OCI-LY7 (cell line): ENCODE measurements at regions not wholly inside any gene's neighbourhood (a gene's known extent, or its start where the extent isn't known, plus 50 kb on each side); places are given as distances from the start of the nearest gene placed in this dataset.

Experiments
- BruUV-seq: library from RNA; stranded (reverse); fragments of 400-500 nt; replicated peaks from 2 replicates; lab custom pipeline; 2021; lab: Mats Ljungman, UMichigan
- CTCF ChIA-PET: fragments of 300-600 bp; sonication (Branson Sonifier 250); formaldehyde crosslinking; loops from one replicate; lab custom pipeline; 2022; ENCODE audit warnings: antibody characterized with exemption; ENCODE audit not compliant: unreplicated experiment; lab: Charles Lee
- POLR2A ChIA-PET: fragments of 300-600 bp; sonication (Branson Sonifier 250); formaldehyde crosslinking; loops from one replicate; lab custom pipeline; 2022; ENCODE audit warnings: antibody characterized with exemption; lab: Charles Lee
- DNase-seq: peaks from one replicate; pipeline ENCODE4 v3.0.0-alpha.2; 2015; ENCODE audit warnings: low spot score
- H2AFZ ChIP-seq: fragments of 200-600 bp; sonication (generic), shearing (Covaris generic); 2 replicates; pipeline ENCODE4 v1.6.1; 2014; ENCODE audit warnings: mild to moderate bottlenecking, antibody characterized with exemption, low read length, moderate library complexity
- H3K27ac ChIP-seq: fragments of 200-600 bp; sonication (generic); 2 replicates; pipeline ENCODE4 v1.5.1; 2014; ENCODE audit warnings: mixed run types, low read depth, mild to moderate bottlenecking, moderate library complexity, low read length, inconsistent platforms; ENCODE audit not compliant: poor library complexity, severe bottlenecking
- H3K36me3 ChIP-seq: fragments of 200-600 bp; sonication (generic); 2 replicates; pipeline ENCODE4 v1.6.1; 2014; ENCODE audit warnings: mild to moderate bottlenecking, antibody characterized with exemption, low read length, moderate library complexity, mixed read lengths; ENCODE audit not compliant: insufficient read depth
- H3K4me1 ChIP-seq: fragments of 200-600 bp; sonication (generic); 2 replicates; pipeline ENCODE4 v1.5.1; 2014; ENCODE audit warnings: mild to moderate bottlenecking, low read length; ENCODE audit not compliant: insufficient read depth, poor library complexity, severe bottlenecking
- H3K4me2 ChIP-seq: fragments of 200-600 bp; sonication (generic); 2 replicates; pipeline ENCODE4 v1.6.1; 2014; ENCODE audit warnings: mild to moderate bottlenecking, low read length
- H3K4me3 ChIP-seq: fragments of 200-600 bp; sonication (generic); 2 replicates; pipeline ENCODE4 v1.5.1; 2014; ENCODE audit warnings: mild to moderate bottlenecking, low read depth, low read length; ENCODE audit not compliant: poor library complexity, severe bottlenecking
- H3K79me2 ChIP-seq: fragments of 200-600 bp; sonication (generic); 2 replicates; pipeline ENCODE4 v1.6.1; 2016; ENCODE audit warnings: low read depth, mild to moderate bottlenecking, low read length, moderate library complexity, mixed read lengths; ENCODE audit not compliant: insufficient read depth
- H3K9me2 ChIP-seq: fragments of 200-600 bp; sonication (generic); 2 replicates; pipeline ENCODE4 v1.6.1; 2016; ENCODE audit warnings: mild to moderate bottlenecking, low read length, mixed read lengths; ENCODE audit not compliant: insufficient read depth
- H3K9me3 ChIP-seq: fragments of 200-600 bp; sonication (generic); 2 replicates; pipeline ENCODE4 v1.6.1; 2014; ENCODE audit warnings: mild to moderate bottlenecking, mixed run types, low read length, mixed read lengths
- H4K20me1 ChIP-seq: fragments of 200-600 bp; sonication (generic); 2 replicates; pipeline ENCODE4 v1.6.1; 2014; ENCODE audit warnings: mild to moderate bottlenecking, antibody characterized with exemption, low read length, moderate library complexity, mixed read lengths; ENCODE audit not compliant: insufficient read depth
- EZH2phosphoT487 ChIP-seq: fragments of 200-600 bp; sonication (generic); IDR thresholded peaks from 2 replicates; pipeline ENCODE4 v1.6.1; 2018; ENCODE audit warnings: low read depth, borderline replicate concordance, mild to moderate bottlenecking, mixed run types, antibody characterized with exemption, low read length, moderate library complexity, mixed read lengths
- intact Hi-C: fragments of 100-400 bp; cut with micrococcal nuclease; formaldehyde crosslinking; loops from one replicate; pipeline ENCODE4 v1.10.0; 2022; ENCODE audit not compliant: unreplicated experiment
- TF ChIP-seq, protein P1 (sequence below): fragments of 200-600 bp; sonication (generic); conservative IDR thresholded peaks from 2 replicates; pipeline ENCODE4 v1.5.1; 2014; ENCODE audit warnings: mild to moderate bottlenecking, antibody characterized with exemption, low read length, moderate library complexity, mixed read lengths

DNA sequence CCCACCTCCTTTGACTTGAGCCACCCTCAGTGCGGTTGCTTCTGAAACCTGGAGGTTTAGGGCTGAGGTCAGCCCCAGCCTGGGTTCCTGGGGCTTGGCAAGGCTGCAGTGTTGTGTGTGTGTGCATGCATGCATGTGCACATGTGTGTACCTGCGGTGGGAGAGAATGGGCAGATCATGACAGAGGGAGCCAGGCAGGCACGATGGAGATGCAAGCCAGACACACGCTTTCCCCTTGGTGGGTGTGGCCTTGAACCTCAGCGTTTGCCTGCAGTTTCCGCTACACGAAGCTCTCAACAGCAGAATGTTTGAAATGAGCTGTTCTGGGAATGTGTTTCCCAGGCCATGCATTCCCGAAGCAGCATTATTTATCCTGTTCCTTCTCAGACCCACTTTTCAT is 65.9 kb upstream of the RAPGEF1 start:
- Histone ChIP-seq H3K27ac (no peak overlapping the region), H3K36me3 (no peaks in the 10 kb centered on the region), H3K4me3 (no peak overlapping the region), H3K9me3 (no peaks in the 10 kb centered on the region), H3K4me2 (no peak overlapping the region), H3K9me2 (no peaks in the 10 kb centered on the region), H3K79me2 (no peaks in the 10 kb centered on the region), H3K4me1 (no peaks in the 10 kb centered on the region), H2AFZ (no peak overlapping the region), H4K20me1 (no peaks in the 10 kb centered on the region; the same call in 1 of the 2 replicates)
- TF ChIP-seq EZH2phosphoT487, result no peak
- TF ChIP-seq, protein P1, sequence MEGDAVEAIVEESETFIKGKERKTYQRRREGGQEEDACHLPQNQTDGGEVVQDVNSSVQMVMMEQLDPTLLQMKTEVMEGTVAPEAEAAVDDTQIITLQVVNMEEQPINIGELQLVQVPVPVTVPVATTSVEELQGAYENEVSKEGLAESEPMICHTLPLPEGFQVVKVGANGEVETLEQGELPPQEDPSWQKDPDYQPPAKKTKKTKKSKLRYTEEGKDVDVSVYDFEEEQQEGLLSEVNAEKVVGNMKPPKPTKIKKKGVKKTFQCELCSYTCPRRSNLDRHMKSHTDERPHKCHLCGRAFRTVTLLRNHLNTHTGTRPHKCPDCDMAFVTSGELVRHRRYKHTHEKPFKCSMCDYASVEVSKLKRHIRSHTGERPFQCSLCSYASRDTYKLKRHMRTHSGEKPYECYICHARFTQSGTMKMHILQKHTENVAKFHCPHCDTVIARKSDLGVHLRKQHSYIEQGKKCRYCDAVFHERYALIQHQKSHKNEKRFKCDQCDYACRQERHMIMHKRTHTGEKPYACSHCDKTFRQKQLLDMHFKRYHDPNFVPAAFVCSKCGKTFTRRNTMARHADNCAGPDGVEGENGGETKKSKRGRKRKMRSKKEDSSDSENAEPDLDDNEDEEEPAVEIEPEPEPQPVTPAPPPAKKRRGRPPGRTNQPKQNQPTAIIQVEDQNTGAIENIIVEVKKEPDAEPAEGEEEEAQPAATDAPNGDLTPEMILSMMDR, result no peak
- ChIA-PET CTCF (no interaction called here), POLR2A (no interaction called here)
- BruUV-seq, result no TSS peak
- DNase-seq, result no peak
- intact Hi-C loops, result no loop called here

DNA sequence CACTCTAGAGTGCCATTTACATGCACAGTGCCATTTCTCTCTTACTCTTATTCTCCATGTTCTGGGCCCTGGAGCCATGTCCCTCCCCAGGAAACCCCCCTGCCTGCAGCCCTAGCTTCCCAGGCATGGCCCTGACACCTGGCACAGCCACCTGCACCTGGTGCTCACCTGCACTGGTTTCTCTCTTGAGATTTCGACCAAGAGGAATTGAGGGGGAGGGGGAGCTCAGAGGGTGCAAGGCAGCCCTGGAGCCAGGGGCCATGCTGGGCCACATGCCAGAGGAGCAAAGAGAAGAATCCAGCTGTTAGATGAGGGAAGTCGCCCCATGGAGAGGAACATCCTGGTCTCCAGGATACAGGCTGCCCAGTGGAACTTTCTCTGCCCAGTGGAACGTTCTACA is 65.0 kb upstream of the RAPGEF1 start:
- Histone ChIP-seq H3K9me3 (no peaks in the 10 kb centered on the region), H3K79me2 (no peaks in the 10 kb centered on the region), H4K20me1 (no peaks in the 10 kb centered on the region; the same call in 1 of the 2 replicates), H3K27ac (no peak overlapping the region), H2AFZ (no peak overlapping the region), H3K4me1 (no peaks in the 10 kb centered on the region), H3K4me2 (no peak overlapping the region), H3K9me2 (no peaks in the 10 kb centered on the region), H3K4me3 (no peak overlapping the region), H3K36me3 (no peaks in the 10 kb centered on the region)
- ChIA-PET CTCF (no interaction called here), POLR2A (interaction anchor here (0.6 kb wide), 1 partner anchor 183 kb away, joined by 3 read pairs; no protein-coding TSS in a partner anchor)
- no peak for DNase-seq
- TF ChIP-seq, protein P1, result no peak
- TF ChIP-seq EZH2phosphoT487, result no peak
- no TSS peak for BruUV-seq
- intact Hi-C loops, result no loop called here

DNA sequence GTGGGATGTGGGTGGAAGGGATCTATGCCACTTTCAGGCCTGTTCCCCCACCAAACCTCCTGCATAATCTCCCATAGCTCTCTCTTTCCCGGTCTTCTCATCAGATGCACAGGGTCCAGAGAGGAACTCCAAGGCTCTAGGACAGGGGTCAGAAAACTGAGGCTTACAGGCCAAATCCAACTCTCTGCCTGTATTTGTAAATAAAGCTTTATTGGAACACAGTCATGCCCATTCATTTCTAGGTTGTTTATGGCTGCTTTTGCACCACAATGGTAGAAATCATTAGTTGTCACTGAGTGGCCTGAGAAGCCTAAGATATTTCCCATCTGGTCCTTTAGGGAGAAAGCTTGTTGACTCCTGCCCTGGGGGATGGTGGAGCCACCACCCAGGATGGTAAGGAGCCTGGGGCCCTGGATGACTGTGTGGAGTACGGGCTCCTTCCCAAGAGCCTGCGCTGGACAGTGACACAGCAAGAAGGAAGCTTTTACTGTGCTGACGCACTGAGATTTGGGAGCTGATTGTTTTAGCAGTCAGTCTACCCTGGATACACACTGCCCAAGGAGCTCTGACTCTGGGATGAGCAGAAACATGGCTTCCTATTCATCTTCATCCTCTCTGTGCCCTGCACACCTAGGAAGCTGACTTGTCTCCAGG is 64.0 kb upstream of the RAPGEF1 start:
- no peak overlapping the region for H2AFZ ChIP-seq
- no peaks in the 10 kb centered on the region for H3K79me2 ChIP-seq
- TF ChIP-seq, protein P1, result no peak
- no peak for TF ChIP-seq EZH2phosphoT487
- ChIA-PET POLR2A (interaction anchor here (0.6 kb wide), 1 partner anchor 184 kb away, joined by 3 read pairs; no protein-coding TSS in a partner anchor), CTCF (no interaction called here)
- H3K9me3 ChIP-seq, result no peaks in the 10 kb centered on the region
- DNase-seq, result no peak
- H3K4me1 ChIP-seq, result no peaks in the 10 kb centered on the region
- no peaks in the 10 kb centered on the region for H3K36me3 ChIP-seq
- H3K4me2 ChIP-seq, result no peak overlapping the region
- H3K4me3 ChIP-seq, result no peak overlapping the region
- intact Hi-C loops, result no loop called here
- H4K20me1 ChIP-seq, result no peaks in the 10 kb centered on the region; the same call in 1 of the 2 replicates
- H3K9me2 ChIP-seq, result no peaks in the 10 kb centered on the region
- no peak overlapping the region for H3K27ac ChIP-seq
- BruUV-seq, result no TSS peak
